Astrocyte of the hippocampus (primary cell): ENCODE measurements at regions not wholly inside any gene's neighbourhood (a gene's known extent, or its start where the extent isn't known, plus 50 kb on each side); places are given as distances from the start of the nearest gene placed in this dataset.
"Not testable (repeated sequence)": the region's sequence is repeated elsewhere in the genome, so short reads cannot be mapped to it uniquely, and the experiment has no call there.

Experiments used
- DNase-seq: peaks from one replicate; pipeline ENCODE4 v3.0.0; 2011; ENCODE audit warnings: low read depth, low spot score

GRCh38 chr6:37580176-37580955, 80.7 kb upstream of the CCDC167 start:
- DNase-seq, result no peak

- DNase-seq, result no peak
Measured at GRCh38 chr6:37579444-37580067, 79.9 kb upstream of the CCDC167 start.

- DNase-seq, result no peak
Measured at GRCh38 chr6:37578104-37578503, 78.4 kb upstream of the CCDC167 start.

GRCh38 chr6:37576336-37576737, 76.6 kb upstream of the CCDC167 start:
- peak; percentile 62 for DNase-seq

GRCh38 chr6:37575221-37575620, 75.5 kb upstream of the CCDC167 start:
- DNase-seq, result no peak

- DNase-seq, result no peak
Measured at GRCh38 chr6:37572334-37572733, 72.6 kb upstream of the CCDC167 start.

GRCh38 chr6:37570482-37571133, 70.9 kb upstream of the CCDC167 start:
- DNase-seq, result no peak

GRCh38 chr6:37569743-37570481, 70.2 kb upstream of the CCDC167 start:
- DNase-seq, result no peak

- DNase-seq, result no peak
Measured at GRCh38 chr6:37569317-37569716, 69.6 kb upstream of the CCDC167 start.

GRCh38 chr6:37566950-37567349, 67.3 kb upstream of the CCDC167 start:
- DNase-seq, result no peak

GRCh38 chr6:37566111-37566949, 66.6 kb upstream of the CCDC167 start:
- peak; percentile 85 for DNase-seq

GRCh38 chr6:37565267-37566110, 65.8 kb upstream of the CCDC167 start:
- peak; percentile 65 for DNase-seq

- not testable (repeated sequence) for DNase-seq
Measured at GRCh38 chr6:37562926-37563288, 63.2 kb upstream of the CCDC167 start.

GRCh38 chr6:37561361-37561760, 61.7 kb upstream of the CCDC167 start:
- no peak for DNase-seq

- no peak for DNase-seq
Measured at GRCh38 chr6:37560737-37561103, 61.0 kb upstream of the CCDC167 start.

- DNase-seq, result peak; percentile 42
Measured at GRCh38 chr6:37559501-37559900, 59.8 kb upstream of the CCDC167 start.

GRCh38 chr6:37559050-37559449, 59.4 kb upstream of the CCDC167 start:
- DNase-seq, result no peak

GRCh38 chr6:37558646-37559045, 59.0 kb upstream of the CCDC167 start:
- DNase-seq, result no peak

- no peak for DNase-seq
Measured at GRCh38 chr6:37558168-37558567, 58.5 kb upstream of the CCDC167 start.

- no peak for DNase-seq
Measured at GRCh38 chr6:37557645-37558114, 58.0 kb upstream of the CCDC167 start.
